Karpas-422 (cell line): ENCODE measurements at regions not wholly inside any gene's neighbourhood (a gene's known extent, or its start where the extent isn't known, plus 50 kb on each side); places are given as distances from the start of the nearest gene placed in this dataset.

Source experiments
- DNase-seq: peaks from one replicate; pipeline ENCODE4 v3.0.0-alpha.2; 2015
- H2AFZ ChIP-seq: fragments of 200-600 bp; sonication (generic); 2 replicates; pipeline ENCODE4 v1.6.1; 2014; ENCODE audit warnings: antibody characterized with exemption, low read length, mixed read lengths
- H3K27ac ChIP-seq: fragments of 200-600 bp; sonication (generic); 2 replicates; pipeline ENCODE4 v1.5.1; 2014; ENCODE audit warnings: mild to moderate bottlenecking, low read length, moderate library complexity
- H3K27me3 ChIP-seq: fragments of 200-600 bp; sonication (generic); 2 replicates; pipeline ENCODE4 v1.6.1; 2014; ENCODE audit warnings: low read length, mixed read lengths
- H3K36me3 ChIP-seq: fragments of 200-600 bp; sonication (generic); 2 replicates; pipeline ENCODE4 v1.6.1; 2014; ENCODE audit warnings: low read length, mixed read lengths; ENCODE audit not compliant: insufficient read depth
- H3K4me1 ChIP-seq: fragments of 200-600 bp; sonication (generic); 2 replicates; pipeline ENCODE4 v1.6.1; 2014; ENCODE audit warnings: mild to moderate bottlenecking, low read length, mixed read lengths
- H3K4me2 ChIP-seq: fragments of 200-600 bp; sonication (generic); 2 replicates; pipeline ENCODE4 v1.6.1; 2014; ENCODE audit warnings: low read length, low read depth, mild to moderate bottlenecking; ENCODE audit not compliant: poor library complexity, severe bottlenecking
- H3K4me3 ChIP-seq: fragments of 200-600 bp; sonication (generic); 2 replicates; pipeline ENCODE4 v1.5.1; 2014; ENCODE audit warnings: mild to moderate bottlenecking, antibody characterized with exemption, low read length, mixed read lengths
- H3K79me2 ChIP-seq: fragments of 200-600 bp; sonication (generic); 2 replicates; pipeline ENCODE4 v1.6.1; 2014; ENCODE audit warnings: mild to moderate bottlenecking, low read length, mixed read lengths
- H3K9ac ChIP-seq: fragments of 200-600 bp; sonication (generic); 2 replicates; pipeline ENCODE4 v1.6.0; 2014; ENCODE audit warnings: low read length
- H3K9me2 ChIP-seq: fragments of 200-600 bp; sonication (generic), shearing (Covaris generic); replicated peaks from 2 replicates; pipeline ENCODE4 v1.6.0; 2014; ENCODE audit warnings: mild to moderate bottlenecking, low read length, moderate library complexity; ENCODE audit not compliant: insufficient read depth
- H3K9me3 ChIP-seq: fragments of 300-700, 200-600 bp; sonication (generic); 2 replicates; pipeline ENCODE4 v1.6.1; 2014; ENCODE audit warnings: low read length, mixed read lengths
- H4K20me1 ChIP-seq: fragments of 200-600 bp; sonication (generic); 2 replicates; pipeline ENCODE4 v1.6.1; 2014; ENCODE audit warnings: mild to moderate bottlenecking, antibody characterized with exemption, low read length, low read depth; ENCODE audit not compliant: insufficient read depth

DNA sequence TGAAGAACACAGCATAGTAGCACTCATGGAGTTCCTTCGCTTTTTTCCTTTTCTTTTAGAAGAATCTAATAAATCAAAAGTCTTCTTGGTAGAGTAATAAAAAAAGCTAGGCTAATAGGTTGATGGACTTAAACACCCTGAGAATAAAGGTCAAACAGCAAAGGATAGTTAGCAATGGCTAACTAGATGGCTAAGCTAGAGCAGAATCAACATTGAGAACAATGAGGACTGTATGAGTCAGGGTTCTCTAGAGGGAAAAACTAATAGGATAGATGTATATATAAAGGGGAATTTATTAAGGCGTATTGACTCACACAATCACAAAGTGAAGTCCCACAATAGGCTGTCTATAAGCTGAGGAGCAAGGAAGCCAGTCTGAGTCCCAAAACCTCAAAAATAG, 550.9 kb downstream of the GLUD2 start:
- Histone ChIP-seq H3K27ac (no peak overlapping the region), H2AFZ (no peak overlapping the region), H3K4me2 (no peak overlapping the region), H3K36me3 (no peaks in the 10 kb centered on the region), H3K9me3 (peaks cover 4% of the 10 kb centered on the region; the same call in 1 of the 2 replicates), H3K9ac (no peak overlapping the region), H3K9me2 (no peaks in the 10 kb centered on the region), H3K27me3 (no peaks in the 10 kb centered on the region), H3K4me3 (no peak overlapping the region), H3K4me1 (no peaks in the 10 kb centered on the region), H3K79me2 (no peaks in the 10 kb centered on the region), H4K20me1 (no peaks in the 10 kb centered on the region)
- DNase-seq, result no peak

DNA sequence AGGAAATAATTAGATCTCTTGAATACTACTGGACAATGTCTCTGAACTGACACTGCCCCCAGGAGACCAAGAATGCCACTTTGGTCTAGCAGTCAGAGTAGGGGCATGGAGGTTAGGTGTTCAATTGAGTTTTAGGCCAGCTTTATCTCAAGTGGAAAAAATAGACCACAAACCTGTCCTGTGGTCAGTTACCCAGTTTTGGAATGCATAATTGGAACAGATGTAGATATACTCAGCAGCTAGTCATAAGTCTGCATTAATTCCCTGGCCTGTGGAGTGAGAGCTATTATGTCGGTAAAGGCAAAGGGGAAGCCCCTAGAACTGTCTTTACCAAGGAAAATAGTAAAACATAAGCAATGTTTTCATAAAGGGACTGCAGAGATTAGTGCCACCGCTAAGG, 587.7 kb downstream of the GLUD2 start:
- H3K36me3 ChIP-seq, result no peaks in the 10 kb centered on the region
- no peaks in the 10 kb centered on the region for H4K20me1 ChIP-seq
- no peak overlapping the region for H3K27ac ChIP-seq
- no peak overlapping the region for H3K4me2 ChIP-seq
- peaks cover 14% of the 10 kb centered on the region for H3K9me3 ChIP-seq
- no peaks in the 10 kb centered on the region for H3K79me2 ChIP-seq
- H3K27me3 ChIP-seq, result no peaks in the 10 kb centered on the region
- H3K9ac ChIP-seq, result no peak overlapping the region
- no peak overlapping the region for H2AFZ ChIP-seq
- H3K4me1 ChIP-seq, result no peaks in the 10 kb centered on the region
- no peak for DNase-seq
- H3K9me2 ChIP-seq, result no peaks in the 10 kb centered on the region
- no peak overlapping the region for H3K4me3 ChIP-seq

DNA sequence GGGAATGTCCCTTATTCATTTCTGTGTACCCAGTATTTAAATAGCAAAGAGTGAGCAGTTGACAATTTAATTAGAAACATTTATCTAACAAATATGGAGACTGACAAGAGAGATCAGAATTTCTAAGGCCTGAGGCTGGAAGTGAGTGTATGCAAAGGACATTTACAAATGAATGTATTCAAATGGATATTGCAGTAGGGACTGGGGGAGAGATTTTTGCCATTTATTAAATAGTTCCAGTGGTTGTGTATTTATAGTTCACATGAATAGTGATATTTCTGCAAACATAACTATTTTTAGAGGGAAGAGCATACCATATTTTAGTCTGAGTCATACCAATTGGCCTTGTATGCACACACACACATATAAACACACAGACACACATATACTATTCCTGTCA, 592.4 kb downstream of the GLUD2 start:
- Histone ChIP-seq H3K9me3 (peaks cover 25% of the 10 kb centered on the region; the same call in 1 of the 2 replicates), H2AFZ (no peak overlapping the region), H3K4me2 (no peak overlapping the region), H3K36me3 (no peaks in the 10 kb centered on the region), H4K20me1 (no peaks in the 10 kb centered on the region), H3K79me2 (no peaks in the 10 kb centered on the region), H3K27me3 (no peaks in the 10 kb centered on the region), H3K9me2 (no peaks in the 10 kb centered on the region), H3K27ac (no peak overlapping the region), H3K4me1 (no peaks in the 10 kb centered on the region), H3K9ac (no peak overlapping the region), H3K4me3 (no peak overlapping the region)
- no peak for DNase-seq

DNA sequence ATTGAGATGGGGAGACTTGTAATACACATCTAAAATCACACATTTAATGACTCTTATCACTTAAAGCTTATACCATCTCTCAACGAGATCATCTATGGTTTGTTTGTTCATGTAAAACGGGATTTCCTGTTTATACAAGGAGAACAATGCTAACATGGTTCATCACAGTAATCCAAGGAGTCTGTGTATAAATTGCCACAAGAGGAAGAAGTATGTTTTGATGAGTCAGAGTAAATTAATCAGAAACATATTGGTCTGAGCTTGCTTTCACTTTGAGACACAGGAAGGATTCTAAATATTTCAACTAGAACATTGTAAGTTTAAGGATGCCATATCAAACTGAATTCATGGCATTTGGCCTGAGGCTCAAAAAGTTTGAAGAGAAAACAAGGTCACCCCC, 594.1 kb downstream of the GLUD2 start:
- H3K27me3 ChIP-seq, result no peaks in the 10 kb centered on the region
- H3K79me2 ChIP-seq, result no peaks in the 10 kb centered on the region
- H3K36me3 ChIP-seq, result no peaks in the 10 kb centered on the region
- H3K27ac ChIP-seq, result no peak overlapping the region
- no peak overlapping the region for H3K4me2 ChIP-seq
- H3K9me2 ChIP-seq, result no peaks in the 10 kb centered on the region
- no peak overlapping the region for H2AFZ ChIP-seq
- H4K20me1 ChIP-seq, result no peaks in the 10 kb centered on the region
- H3K9me3 ChIP-seq, result peaks cover 28% of the 10 kb centered on the region
- no peak for DNase-seq
- no peak overlapping the region for H3K9ac ChIP-seq
- H3K4me1 ChIP-seq, result no peaks in the 10 kb centered on the region
- H3K4me3 ChIP-seq, result no peak overlapping the region

DNA sequence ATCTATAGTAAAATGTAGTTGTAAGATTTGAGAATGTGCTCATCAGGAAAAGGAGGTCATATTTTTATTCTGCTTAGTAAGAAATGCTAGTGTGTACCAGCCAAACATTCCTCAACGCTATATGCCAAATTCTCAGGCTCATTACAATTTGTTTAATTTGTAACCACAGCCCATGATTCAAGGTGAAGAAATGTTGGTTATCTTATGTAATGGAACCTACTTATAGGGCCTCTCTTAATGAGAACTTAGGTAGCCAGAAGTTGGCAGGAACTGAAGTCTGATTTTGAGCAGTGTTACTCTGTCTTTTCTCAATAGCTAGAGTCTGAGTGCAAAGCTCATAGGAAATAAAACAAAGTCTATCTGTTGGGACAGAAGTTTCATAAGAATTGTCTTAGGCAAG, 595.0 kb downstream of the GLUD2 start:
- peaks cover 28% of the 10 kb centered on the region for H3K9me3 ChIP-seq
- no peaks in the 10 kb centered on the region for H3K79me2 ChIP-seq
- H3K4me2 ChIP-seq, result no peak overlapping the region

DNA sequence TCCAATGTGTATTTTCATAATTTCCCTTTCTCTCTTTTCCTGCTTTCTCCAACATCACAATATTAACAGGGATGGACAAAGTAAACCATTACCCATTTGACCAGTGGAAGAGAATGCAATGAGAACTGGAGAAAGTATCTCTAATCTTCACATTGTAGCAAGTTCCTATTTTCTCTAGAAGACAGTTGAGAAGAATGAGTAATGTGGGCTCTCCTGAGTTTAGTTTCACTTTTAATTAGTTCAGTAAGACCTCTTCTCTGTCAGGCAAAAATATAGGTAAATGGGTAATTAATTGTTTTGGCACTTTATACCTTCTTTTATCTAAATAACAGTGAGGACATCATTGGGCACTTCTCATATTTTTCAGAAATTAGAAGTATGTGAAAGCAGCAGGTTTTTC, 602.0 kb downstream of the GLUD2 start:
- no peak overlapping the region for H3K4me2 ChIP-seq
- H2AFZ ChIP-seq, result no peak overlapping the region
- peaks cover 22% of the 10 kb centered on the region for H3K9me3 ChIP-seq
- H3K36me3 ChIP-seq, result no peaks in the 10 kb centered on the region
- H4K20me1 ChIP-seq, result no peaks in the 10 kb centered on the region
- H3K27ac ChIP-seq, result no peak overlapping the region
- H3K79me2 ChIP-seq, result no peaks in the 10 kb centered on the region
- no peaks in the 10 kb centered on the region for H3K4me1 ChIP-seq
- H3K4me3 ChIP-seq, result no peak overlapping the region
- no peaks in the 10 kb centered on the region for H3K9me2 ChIP-seq
- DNase-seq, result no peak
- no peak overlapping the region for H3K9ac ChIP-seq
- no peaks in the 10 kb centered on the region for H3K27me3 ChIP-seq

More for the DNA sequence above, 595.0 kb downstream of the GLUD2 start:
- H3K9me2 ChIP-seq, result no peaks in the 10 kb centered on the region
- DNase-seq, result no peak
- H3K4me3 ChIP-seq, result no peak overlapping the region
- no peaks in the 10 kb centered on the region for H4K20me1 ChIP-seq
- H3K4me1 ChIP-seq, result no peaks in the 10 kb centered on the region
- no peak overlapping the region for H3K9ac ChIP-seq
- H3K27ac ChIP-seq, result no peak overlapping the region
- H3K36me3 ChIP-seq, result no peaks in the 10 kb centered on the region
- no peaks in the 10 kb centered on the region for H3K27me3 ChIP-seq
- no peak overlapping the region for H2AFZ ChIP-seq

DNA sequence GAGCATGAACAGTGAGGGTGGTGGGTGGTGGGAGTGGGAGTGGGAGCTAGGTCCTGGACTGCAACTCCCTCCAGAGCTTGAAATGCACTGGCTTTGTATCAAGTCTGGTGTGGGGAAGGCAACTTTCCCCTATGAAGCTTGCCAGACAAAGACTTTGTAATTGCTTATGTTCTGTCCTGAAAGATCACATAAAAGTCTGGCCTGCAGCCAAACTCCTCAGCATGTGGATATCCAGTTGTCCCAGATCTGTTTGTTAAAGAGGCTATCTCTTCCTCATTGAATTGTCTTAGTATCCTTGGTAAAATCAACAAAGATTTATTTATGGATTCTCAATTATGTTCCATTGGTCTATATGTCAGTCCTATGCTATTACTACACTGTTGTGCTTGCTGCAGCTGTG, 607.9 kb downstream of the GLUD2 start:
- Histone ChIP-seq H3K79me2 (no peaks in the 10 kb centered on the region), H3K4me3 (no peak overlapping the region)

DNA sequence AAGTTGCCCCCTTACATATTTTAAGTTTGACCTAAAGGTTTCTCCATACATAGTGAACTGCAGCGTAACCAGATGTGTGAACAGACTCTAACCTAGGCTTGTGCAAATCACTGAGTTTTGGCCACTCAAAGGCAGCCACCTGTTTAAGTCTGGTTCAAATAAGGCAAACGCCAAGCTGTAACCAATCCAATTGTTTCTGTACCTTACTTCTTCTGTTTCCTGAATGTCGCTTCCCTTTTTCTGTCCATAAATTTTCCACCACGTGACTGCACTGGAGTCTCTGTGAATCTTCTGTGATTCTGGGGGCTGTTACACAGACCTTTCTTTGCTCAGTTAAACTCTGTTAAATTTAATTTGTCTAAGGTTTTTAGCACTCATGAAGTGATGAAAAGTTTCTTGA, 618.8 kb downstream of the GLUD2 start:
- Histone ChIP-seq H3K9ac (no peak overlapping the region), H2AFZ (no peak overlapping the region), H3K9me2 (no peaks in the 10 kb centered on the region), H3K4me1 (no peaks in the 10 kb centered on the region), H3K36me3 (no peaks in the 10 kb centered on the region), H3K27me3 (no peaks in the 10 kb centered on the region), H4K20me1 (no peaks in the 10 kb centered on the region), H3K9me3 (peaks cover 17% of the 10 kb centered on the region), H3K4me3 (no peak overlapping the region), H3K27ac (no peak overlapping the region), H3K4me2 (no peak overlapping the region), H3K79me2 (no peaks in the 10 kb centered on the region)
- DNase-seq, result no peak

More for the DNA sequence above, 607.9 kb downstream of the GLUD2 start:
- no peaks in the 10 kb centered on the region for H3K36me3 ChIP-seq
- no peaks in the 10 kb centered on the region for H4K20me1 ChIP-seq
- H3K27me3 ChIP-seq, result no peaks in the 10 kb centered on the region
- H3K9ac ChIP-seq, result no peak overlapping the region
- no peak overlapping the region for H3K27ac ChIP-seq
- H3K4me1 ChIP-seq, result no peaks in the 10 kb centered on the region
- H3K9me3 ChIP-seq, result peaks cover 18% of the 10 kb centered on the region
- no peak overlapping the region for H2AFZ ChIP-seq
- DNase-seq, result no peak
- H3K4me2 ChIP-seq, result no peak overlapping the region
- H3K9me2 ChIP-seq, result no peaks in the 10 kb centered on the region

DNA sequence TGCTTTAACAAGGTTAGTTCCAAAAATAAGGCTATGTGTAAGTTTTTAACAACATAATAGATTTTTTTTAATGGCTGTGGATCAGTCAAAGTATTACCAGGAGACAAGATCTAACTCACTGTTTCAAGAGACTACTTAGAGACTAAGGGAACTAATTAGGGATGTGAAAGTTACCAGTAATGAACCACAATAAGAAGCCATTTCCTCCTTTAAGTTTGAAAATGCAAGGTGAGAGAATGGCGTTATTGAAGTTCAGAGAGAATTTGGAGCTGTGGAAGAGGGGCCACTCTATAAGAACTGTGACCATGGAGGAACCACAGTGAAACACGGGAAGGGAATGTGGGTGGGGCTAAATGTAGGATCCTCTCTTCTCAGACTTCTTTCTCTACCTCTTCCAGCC, 624.2 kb downstream of the GLUD2 start:
- Histone ChIP-seq H3K4me1 (no peaks in the 10 kb centered on the region), H3K27me3 (no peaks in the 10 kb centered on the region), H3K4me2 (no peak overlapping the region), H3K79me2 (no peaks in the 10 kb centered on the region), H4K20me1 (no peaks in the 10 kb centered on the region), H2AFZ (no peak overlapping the region), H3K36me3 (no peaks in the 10 kb centered on the region), H3K9ac (no peak overlapping the region), H3K9me2 (no peaks in the 10 kb centered on the region), H3K9me3 (peaks cover 38% of the 10 kb centered on the region), H3K4me3 (no peak overlapping the region), H3K27ac (no peak overlapping the region)
- DNase-seq, result no peak
